Activated naive CD4-positive, alpha-beta T cell (primary cell): ENCODE measurements at regions not wholly inside any gene's neighbourhood (a gene's known extent, or its start where the extent isn't known, plus 50 kb on each side); places are given as distances from the start of the nearest gene placed in this dataset.
"Not testable (repeated sequence)": the region's sequence is repeated elsewhere in the genome, so short reads cannot be mapped to it uniquely, and the experiment has no call there.

Experiments
- DNase-seq, 4 experiments: peaks; one replicate each; lab custom pipeline; 2025; lab: John Stamatoyannopoulos, UW

GRCh38 chr4:24208691-24209090, 318.8 kb upstream of the PPARGC1A start:
- no peak for DNase-seq

GRCh38 chr4:24204708-24205107, 314.9 kb upstream of the PPARGC1A start:
- not testable (repeated sequence) for DNase-seq

DNA sequence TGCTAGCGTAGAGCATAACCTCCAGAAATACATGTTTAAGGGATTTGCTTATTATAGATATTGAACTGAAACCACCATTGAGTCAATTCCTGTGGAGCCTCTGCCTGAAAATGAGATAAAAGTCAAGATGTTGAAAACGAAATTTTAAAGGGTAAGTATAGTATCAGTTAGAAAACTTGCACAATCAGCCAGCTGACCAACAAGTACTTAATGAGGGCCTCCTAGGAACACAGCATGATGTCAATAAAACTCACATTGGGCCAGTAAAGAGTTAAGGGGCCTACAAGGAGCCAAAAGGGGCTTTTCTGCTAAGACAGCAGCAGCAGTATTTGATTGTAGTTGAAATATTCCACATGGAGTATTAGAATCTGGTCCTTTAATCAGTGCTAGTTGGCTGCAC, 314.1 kb upstream of the PPARGC1A start:
- DNase-seq = no peak

- no peak for DNase-seq
Observed at GRCh38 chr4:24202579-24202978, 312.7 kb upstream of the PPARGC1A start.

DNA sequence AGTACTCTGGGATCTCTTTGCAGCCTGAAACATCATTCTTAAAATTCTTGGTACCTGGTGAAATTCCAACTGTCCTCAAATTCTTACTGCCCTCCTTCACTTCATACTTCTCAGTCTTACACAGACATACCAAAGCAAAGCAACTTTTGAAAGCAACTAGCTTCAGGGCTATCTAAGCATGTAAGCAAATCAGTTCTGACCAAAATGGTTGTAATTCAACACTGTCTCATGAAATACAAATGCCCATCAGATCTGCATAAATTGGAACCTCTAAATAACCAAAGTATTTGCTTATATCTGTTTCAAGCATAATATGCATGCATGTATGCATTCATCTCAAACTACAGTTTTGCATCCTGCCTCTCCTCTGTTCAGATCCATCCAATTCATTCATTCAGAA, 308.1 kb upstream of the PPARGC1A start:
- no peak for DNase-seq

GRCh38 chr4:24196785-24197184, 306.9 kb upstream of the PPARGC1A start:
- DNase-seq = no peak

DNA sequence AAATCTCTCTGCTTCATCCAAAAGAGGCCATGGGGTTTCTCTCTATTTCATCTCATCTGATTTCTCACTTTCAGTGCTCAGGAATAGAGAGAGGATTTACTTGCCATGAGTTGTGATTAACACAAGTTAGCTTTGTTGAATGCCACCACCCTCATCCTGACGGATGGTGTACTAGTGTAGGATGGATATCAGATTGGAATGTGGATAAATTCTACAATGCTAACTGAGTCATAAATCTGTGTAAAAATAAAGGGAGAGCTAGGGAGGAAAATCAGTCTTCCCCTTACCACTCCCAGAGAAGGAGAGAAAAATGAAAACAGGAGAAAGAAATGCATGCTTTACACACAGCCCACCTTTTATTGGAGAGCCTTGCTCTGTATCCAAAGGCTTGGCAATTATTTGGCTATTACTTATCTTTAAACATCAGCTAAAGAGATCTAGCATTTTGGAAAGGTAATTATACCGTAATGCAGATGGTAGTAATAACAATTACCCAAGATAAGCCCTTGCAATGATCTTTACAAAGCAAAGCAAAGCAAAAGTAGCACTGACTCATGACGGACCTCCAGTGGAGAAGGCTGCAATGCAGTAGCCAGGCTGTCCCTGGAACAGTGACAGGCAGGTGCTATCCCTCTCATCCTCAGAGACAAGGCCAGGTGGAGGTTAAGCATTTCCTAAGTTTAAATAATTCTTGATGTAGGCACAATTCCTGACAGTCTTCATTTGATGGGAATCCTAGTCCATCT, 306.3 kb upstream of the PPARGC1A start:
- DNase-seq = no peak

DNA sequence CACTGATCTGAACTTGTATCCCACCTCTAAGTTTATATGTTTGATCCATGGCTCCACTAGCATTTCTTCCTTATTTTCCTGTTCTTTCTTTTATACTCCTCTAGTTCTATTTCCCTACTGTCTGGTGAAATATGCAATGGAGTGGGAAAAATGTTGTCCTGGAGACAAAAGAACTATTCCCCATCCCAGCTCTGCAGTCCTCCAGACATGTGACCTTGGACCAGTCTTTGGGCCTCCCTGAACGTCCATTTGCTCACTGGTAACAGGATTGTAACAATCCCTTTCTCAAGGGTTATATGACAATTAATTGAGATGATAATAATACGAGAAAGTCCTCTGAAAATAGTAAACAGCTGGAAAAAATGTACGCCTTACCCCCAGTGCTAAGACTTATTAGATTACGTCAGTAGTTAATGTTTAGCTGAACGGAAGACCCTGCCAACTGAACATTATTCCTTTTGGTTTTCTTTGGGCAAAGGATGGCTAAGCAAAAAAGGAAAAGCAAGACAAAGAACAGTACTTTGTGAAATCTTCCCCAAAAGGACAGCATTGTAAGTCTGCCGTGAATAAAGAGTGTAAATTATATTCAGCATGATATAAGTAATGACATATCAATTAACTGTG, 302.3 kb upstream of the PPARGC1A start:
- DNase-seq = no peak

DNA sequence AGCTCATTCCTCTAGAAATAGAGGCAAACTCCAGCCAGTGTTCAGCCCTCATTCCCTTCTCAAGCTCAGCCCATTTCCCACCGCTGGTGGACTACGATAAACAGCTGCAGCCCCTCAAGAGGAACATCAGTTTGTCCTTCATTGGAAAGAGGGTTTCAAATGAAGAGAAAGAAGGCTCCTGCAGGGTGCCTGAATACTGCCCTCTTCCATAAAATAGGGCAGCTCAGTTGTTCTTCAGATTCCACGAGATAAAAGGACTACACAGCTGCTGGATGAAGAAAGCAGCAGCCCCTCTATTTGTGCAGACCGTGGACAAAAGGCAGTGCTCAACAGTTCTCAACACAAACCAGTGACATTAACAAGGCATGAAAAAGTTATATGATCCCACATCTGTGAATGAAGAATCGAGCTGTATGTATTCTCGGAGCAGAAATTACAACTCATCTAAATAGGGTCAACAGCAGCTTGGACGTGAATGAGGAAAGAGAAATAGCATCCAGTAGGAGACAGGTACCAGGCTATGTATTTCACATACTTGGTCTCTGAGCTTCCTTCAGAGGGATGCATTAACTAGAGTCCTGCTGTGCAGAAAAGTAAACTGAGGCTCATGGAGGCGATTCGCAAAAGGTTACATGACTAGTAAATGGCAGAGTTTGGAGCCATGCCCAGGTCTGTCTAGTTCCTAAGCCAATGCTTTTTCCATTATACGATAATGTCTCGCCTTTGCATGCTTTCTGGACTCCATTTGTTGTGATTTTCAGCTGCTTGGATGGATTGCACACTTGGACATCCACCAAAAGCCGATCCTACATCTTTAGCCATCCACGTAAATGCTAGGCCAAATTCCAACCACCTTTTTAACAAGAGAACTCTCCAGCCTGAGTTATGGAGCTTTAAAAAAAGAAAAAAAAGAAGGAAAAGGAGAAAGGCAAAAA, 301.2 kb upstream of the PPARGC1A start:
- no peak for DNase-seq

DNA sequence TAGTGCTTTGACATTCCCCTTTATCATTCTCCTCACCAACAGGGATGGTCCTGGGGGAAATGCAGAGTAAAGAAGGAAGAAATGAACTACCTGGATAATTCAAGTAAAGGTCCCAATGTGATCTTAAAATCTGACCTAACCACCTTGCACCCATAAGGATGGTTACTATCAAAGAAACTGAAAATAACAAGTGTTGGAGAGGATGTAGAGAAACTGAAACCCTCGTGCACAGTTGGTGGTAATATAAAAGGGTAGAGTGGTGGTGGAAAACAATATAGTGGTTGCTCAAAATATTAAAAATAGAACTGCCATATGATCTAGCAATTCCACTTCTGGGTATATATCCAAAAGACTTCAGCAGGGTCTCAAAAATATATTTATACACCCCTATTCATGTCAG, 298.6 kb upstream of the PPARGC1A start:
- DNase-seq = no peak

GRCh38 chr4:24186466-24186865, 296.6 kb upstream of the PPARGC1A start:
- no peak for DNase-seq

DNA sequence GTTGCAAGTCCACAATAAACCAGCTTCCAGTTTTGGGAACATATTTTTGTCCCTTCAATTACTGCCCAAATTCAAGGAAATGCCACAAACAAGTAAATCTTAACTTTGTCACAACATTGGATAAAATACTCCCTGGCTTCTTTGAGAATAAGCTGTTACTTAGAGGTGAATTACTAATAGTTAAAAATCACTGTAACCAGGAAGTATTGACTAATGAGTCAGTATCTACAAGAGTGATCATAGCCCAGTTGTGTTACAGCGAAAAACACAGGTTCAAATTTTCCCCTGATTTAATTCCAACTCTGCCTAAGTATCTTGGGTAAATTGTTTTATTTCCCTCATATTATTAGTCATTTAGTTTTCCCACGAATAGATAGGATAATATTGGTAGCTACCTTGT, 291.2 kb upstream of the PPARGC1A start:
- DNase-seq = no peak

DNA sequence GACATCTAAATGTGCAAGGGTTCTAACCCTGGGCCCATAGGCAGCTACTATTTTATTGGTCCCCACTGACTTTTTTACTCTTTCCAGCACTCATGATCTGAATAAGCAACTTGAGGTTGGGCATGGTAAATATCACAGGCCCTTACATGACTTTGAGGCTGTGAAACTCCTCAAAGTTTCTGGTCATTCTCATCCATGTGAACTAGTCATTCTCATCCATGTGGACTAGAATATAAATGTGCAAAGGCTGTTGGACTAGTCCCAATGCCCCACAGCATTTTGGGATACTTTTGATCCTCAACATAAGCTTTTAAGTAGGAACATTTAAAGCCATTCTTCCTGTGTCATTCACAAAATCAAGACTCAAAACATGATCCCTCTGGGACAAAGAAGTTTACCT, 290.7 kb upstream of the PPARGC1A start:
- DNase-seq = no peak

DNA sequence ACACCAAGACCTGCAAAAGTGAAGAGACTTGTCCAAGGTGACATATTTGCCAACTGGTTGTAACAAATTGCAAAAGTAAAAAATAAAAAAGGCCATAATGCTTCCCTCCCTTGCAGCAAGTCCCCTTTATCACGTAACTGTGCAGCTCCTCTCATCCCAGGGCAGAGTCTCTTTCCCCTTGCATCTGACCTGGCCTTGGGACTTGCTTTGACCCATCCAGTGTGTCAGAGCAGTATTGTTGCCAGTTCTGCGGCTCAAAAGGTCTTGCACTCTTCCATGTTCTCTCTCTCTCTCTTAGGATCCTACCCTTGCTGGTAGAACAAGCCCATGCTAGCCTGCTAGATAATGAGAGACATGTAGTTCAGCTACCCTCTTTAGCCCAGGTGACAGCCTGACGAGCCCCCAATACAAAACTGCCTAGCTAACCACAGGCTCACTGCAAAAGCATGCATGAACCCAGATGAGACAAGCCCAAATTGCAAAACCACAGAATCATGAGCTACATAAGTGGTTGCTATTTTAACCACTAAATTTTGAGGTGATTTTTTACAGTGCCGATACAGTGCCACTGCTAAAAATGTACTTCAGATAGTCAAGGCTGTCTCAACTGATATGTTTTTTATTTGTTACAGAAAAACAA, 289.5 kb upstream of the PPARGC1A start:
- no peak for DNase-seq

- not testable (repeated sequence) for DNase-seq
Observed at GRCh38 chr4:24177443-24177842, 287.6 kb upstream of the PPARGC1A start.

DNA sequence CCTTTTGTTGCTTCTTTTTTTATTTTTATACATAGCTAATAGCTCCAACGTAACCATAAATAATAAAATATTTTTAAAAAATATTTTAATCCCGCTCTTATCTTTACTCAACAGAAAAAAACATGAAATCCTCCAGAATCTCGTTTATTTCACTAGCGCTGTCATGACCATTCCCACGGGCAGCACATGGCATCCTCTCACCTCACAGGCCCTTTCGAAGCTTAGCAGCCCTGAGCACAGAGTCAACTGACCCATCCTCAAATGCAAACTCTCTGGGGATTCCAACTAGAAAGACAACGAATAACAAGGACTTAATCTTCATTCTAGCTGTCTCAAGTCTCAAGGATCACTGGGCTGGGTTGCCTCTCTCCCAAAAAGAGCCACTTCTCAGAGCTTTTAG, 285.9 kb upstream of the PPARGC1A start:
- DNase-seq = no peak

DNA sequence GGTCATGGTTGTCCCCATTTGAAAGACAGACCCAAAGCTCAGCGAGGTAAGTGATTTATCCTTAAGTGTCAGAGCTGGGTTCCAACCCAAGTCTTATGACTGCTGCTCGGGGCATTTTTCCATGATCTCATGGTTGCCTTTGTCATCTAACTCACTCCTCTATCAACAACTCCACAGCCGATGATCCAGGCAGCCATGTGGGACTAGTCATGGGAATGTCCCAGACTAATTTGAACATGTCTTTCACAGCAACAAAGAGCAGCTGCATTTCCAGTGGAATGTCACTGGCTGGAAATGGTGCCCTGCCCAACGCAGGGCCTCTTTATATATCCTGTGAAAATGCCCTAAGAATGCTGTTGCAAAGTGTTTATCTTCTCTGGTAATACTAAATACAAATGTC, 284.8 kb upstream of the PPARGC1A start:
- no peak for DNase-seq

DNA sequence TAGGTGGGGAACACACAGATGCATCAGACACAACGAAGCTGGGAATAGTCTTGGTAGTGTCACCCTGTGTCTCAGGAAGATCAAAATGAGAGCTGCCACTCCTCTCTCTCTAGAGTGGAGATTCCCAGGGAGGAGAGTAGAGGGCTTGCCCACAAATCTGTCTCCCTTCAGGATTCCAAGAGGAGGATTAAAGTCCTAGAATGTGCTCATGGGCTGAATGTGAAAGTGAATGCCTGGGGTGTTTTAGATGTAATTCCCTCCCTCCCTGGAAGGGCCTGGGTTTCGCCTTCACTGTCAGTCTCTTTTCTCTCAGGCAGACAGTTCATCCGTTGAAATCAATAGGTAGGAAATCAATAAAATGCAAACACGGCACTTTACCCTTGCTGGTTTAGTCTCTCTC, 282.6 kb upstream of the PPARGC1A start:
- DNase-seq = no peak

DNA sequence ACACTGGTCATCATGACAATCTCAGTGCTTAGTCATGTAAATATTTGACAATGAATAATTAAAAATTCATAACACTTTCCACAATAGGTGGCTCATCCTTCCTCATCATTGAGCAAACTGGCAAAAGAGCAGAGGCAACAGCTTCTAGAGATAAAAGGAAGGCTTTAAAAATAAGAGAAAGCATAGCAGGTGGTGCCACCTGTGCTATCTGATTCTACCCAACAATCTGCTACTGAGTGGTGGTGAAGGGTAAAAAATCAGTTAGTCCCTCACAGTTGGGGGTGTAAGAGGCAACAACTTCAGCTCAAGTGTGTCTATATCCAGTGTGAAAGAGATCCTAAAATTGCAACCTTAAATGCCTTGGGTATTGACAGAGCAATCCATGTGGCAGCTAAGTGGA, 280.1 kb upstream of the PPARGC1A start:
- no peak for DNase-seq

DNA sequence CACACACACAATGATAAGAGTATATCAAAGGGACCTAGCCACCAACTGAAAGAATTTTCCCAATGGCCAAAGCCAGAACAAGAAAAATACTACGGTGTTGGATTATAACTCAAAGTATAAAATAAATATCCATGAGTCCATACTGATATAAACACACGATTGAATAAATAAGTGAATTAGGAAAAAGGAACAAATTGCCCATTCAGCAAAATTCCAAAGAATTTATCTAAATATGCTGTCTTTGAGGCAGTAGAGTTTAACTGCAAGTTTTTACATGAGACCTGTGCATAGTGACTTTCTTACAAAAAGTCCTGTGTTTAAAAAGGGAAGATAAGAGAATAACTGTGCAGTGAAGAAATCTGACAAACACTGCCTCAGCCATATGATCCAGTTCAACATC, 278.8 kb upstream of the PPARGC1A start:
- no peak for DNase-seq

GRCh38 chr4:24166501-24166900, 276.7 kb upstream of the PPARGC1A start:
- DNase-seq = no peak

GRCh38 chr4:24164797-24165196, 274.9 kb upstream of the PPARGC1A start:
- no peak for DNase-seq
